ENCODE measurements at regions not wholly inside any gene's neighbourhood (a gene's known extent, or its start where the extent isn't known, plus 50 kb on each side); places are given as distances from the start of the nearest gene placed in this dataset.

GRCh38 chr7:155217634-155218033, 80.0 kb upstream of the INSIG1 start:
- Mint-ChIP-seq H3K4me1 (peaks cover 24% of the 10 kb centered on the region), H3K9me3 (ENCODE audit: low read depth) (no peaks in the 10 kb centered on the region), H3K27ac (peak overlapping the region; percentile 49), H3K4me3 (no peak overlapping the region), H3K36me3 (peaks cover 1% of the 10 kb centered on the region), H3K27me3 (peaks cover 13% of the 10 kb centered on the region)
- CTCF ChIA-PET: interaction anchor here (1.2 kb wide), 1 partner anchor 290 kb away, joined by 3 read pairs; no protein-coding TSS in a partner anchor
- ATAC-seq (peak; percentile 71), DNase-seq (peak; percentile 53)

GRCh38 chr7:155218276-155219153, 79.2 kb upstream of the INSIG1 start:
- H3K36me3 Mint-ChIP-seq: peaks cover 1% of the 10 kb centered on the region
- H3K4me1 Mint-ChIP-seq: peaks cover 26% of the 10 kb centered on the region
- no peak for ATAC-seq
- no peaks in the 10 kb centered on the region for H3K9me3 Mint-ChIP-seq (ENCODE audit: low read depth)
- H3K4me3 Mint-ChIP-seq: no peak overlapping the region
- H3K27ac Mint-ChIP-seq: no peak overlapping the region
- no peak for DNase-seq
- peaks cover 19% of the 10 kb centered on the region for H3K27me3 Mint-ChIP-seq
- CTCF ChIA-PET: interaction anchor here (1.2 kb wide), 1 partner anchor 291 kb away, joined by 3 read pairs; no protein-coding TSS in a partner anchor

- no peak for ATAC-seq
- peaks cover 19% of the 10 kb centered on the region for H3K27me3 Mint-ChIP-seq
- H3K36me3 Mint-ChIP-seq: peaks cover 1% of the 10 kb centered on the region
- DNase-seq: no peak
- H3K4me3 Mint-ChIP-seq: no peak overlapping the region
- CTCF ChIA-PET: no interaction called here
- no peaks in the 10 kb centered on the region for H3K9me3 Mint-ChIP-seq (ENCODE audit: low read depth)
- no peak overlapping the region for H3K27ac Mint-ChIP-seq
- H3K4me1 Mint-ChIP-seq: peaks cover 26% of the 10 kb centered on the region
Measured at GRCh38 chr7:155219154-155219531, 78.5 kb upstream of the INSIG1 start.

- Mint-ChIP-seq H3K4me3 (no peak overlapping the region), H3K4me1 (peaks cover 26% of the 10 kb centered on the region), H3K27ac (no peak overlapping the region), H3K36me3 (peaks cover 1% of the 10 kb centered on the region), H3K27me3 (peaks cover 16% of the 10 kb centered on the region), H3K9me3 (ENCODE audit: low read depth) (no peaks in the 10 kb centered on the region)
- CTCF ChIA-PET: interaction anchor here (1.3 kb wide), 1 partner anchor 125 kb away, joined by 3 read pairs; no protein-coding TSS in a partner anchor
- no peak for ATAC-seq
- no peak for DNase-seq
Measured at GRCh38 chr7:155219947-155220769, 77.5 kb upstream of the INSIG1 start.

GRCh38 chr7:155220903-155221302, 76.8 kb upstream of the INSIG1 start:
- H3K4me1 Mint-ChIP-seq: peaks cover 26% of the 10 kb centered on the region
- H3K9me3 Mint-ChIP-seq (ENCODE audit: low read depth): no peaks in the 10 kb centered on the region
- no peak for DNase-seq
- H3K27ac Mint-ChIP-seq: no peak overlapping the region
- H3K27me3 Mint-ChIP-seq: peaks cover 21% of the 10 kb centered on the region
- no peak overlapping the region for H3K4me3 Mint-ChIP-seq
- no peak for ATAC-seq
- H3K36me3 Mint-ChIP-seq: peaks cover 1% of the 10 kb centered on the region
- CTCF ChIA-PET: interaction anchor here (1.3 kb wide), 1 partner anchor 124 kb away, joined by 3 read pairs; no protein-coding TSS in a partner anchor

GRCh38 chr7:155221547-155221946, 76.1 kb upstream of the INSIG1 start:
- ATAC-seq (no peak), DNase-seq (no peak)
- Mint-ChIP-seq H3K9me3 (ENCODE audit: low read depth) (no peaks in the 10 kb centered on the region), H3K4me1 (peaks cover 25% of the 10 kb centered on the region), H3K27ac (no peak overlapping the region), H3K27me3 (peaks cover 23% of the 10 kb centered on the region), H3K4me3 (no peak overlapping the region), H3K36me3 (peaks cover 1% of the 10 kb centered on the region)
- CTCF ChIA-PET: interaction anchor here (0.9 to 1.3 kb wide), 2 partner anchors 78 to 123 kb away, joined by 3 read pairs; no protein-coding TSS in a partner anchor

GRCh38 chr7:155222061-155222460, 75.6 kb upstream of the INSIG1 start:
- peaks cover 25% of the 10 kb centered on the region for H3K27me3 Mint-ChIP-seq
- no peak overlapping the region for H3K4me3 Mint-ChIP-seq
- CTCF ChIA-PET: interaction anchor here (0.8 to 0.9 kb wide), 2 partner anchors 77 to 123 kb away, joined by 3 to 4 read pairs; no protein-coding TSS in a partner anchor
- no peaks in the 10 kb centered on the region for H3K9me3 Mint-ChIP-seq (ENCODE audit: low read depth)
- DNase-seq (no peak), ATAC-seq (no peak)
- no peak overlapping the region for H3K27ac Mint-ChIP-seq
- H3K4me1 Mint-ChIP-seq: peaks cover 22% of the 10 kb centered on the region
- H3K36me3 Mint-ChIP-seq: peaks cover 1% of the 10 kb centered on the region

GRCh38 chr7:155222573-155222972, 75.1 kb upstream of the INSIG1 start:
- no peak for DNase-seq
- Mint-ChIP-seq H3K27ac (no peak overlapping the region), H3K4me1 (peaks cover 20% of the 10 kb centered on the region), H3K9me3 (ENCODE audit: low read depth) (no peaks in the 10 kb centered on the region), H3K4me3 (no peak overlapping the region), H3K27me3 (peaks cover 29% of the 10 kb centered on the region), H3K36me3 (peaks cover 1% of the 10 kb centered on the region)
- CTCF ChIA-PET: interaction anchor here (0.8 to 1.0 kb wide), 3 partner anchors 76 to 308 kb away, joined by 3 to 4 read pairs (median 3); no protein-coding TSS in a partner anchor
- no peak for ATAC-seq

GRCh38 chr7:155223021-155223420, 74.7 kb upstream of the INSIG1 start:
- Mint-ChIP-seq H3K36me3 (peaks cover 1% of the 10 kb centered on the region), H3K27ac (no peak overlapping the region), H3K9me3 (ENCODE audit: low read depth) (no peaks in the 10 kb centered on the region), H3K4me3 (no peak overlapping the region), H3K27me3 (peaks cover 32% of the 10 kb centered on the region), H3K4me1 (peaks cover 17% of the 10 kb centered on the region)
- DNase-seq (no peak), ATAC-seq (no peak)
- CTCF ChIA-PET: interaction anchor here (0.8 to 1.0 kb wide), 2 partner anchors 122 to 309 kb away, joined by 3 to 4 read pairs; no protein-coding TSS in a partner anchor

GRCh38 chr7:155223503-155223902, 74.2 kb upstream of the INSIG1 start:
- no peaks in the 10 kb centered on the region for H3K9me3 Mint-ChIP-seq (ENCODE audit: low read depth)
- H3K27me3 Mint-ChIP-seq: peaks cover 32% of the 10 kb centered on the region
- ATAC-seq: no peak
- no peak for DNase-seq
- H3K4me1 Mint-ChIP-seq: peaks cover 15% of the 10 kb centered on the region
- CTCF ChIA-PET: interaction anchor here (1.0 kb wide), 1 partner anchor 309 kb away, joined by 3 read pairs; no protein-coding TSS in a partner anchor
- no peak overlapping the region for H3K4me3 Mint-ChIP-seq
- H3K36me3 Mint-ChIP-seq: peaks cover 1% of the 10 kb centered on the region
- H3K27ac Mint-ChIP-seq: no peak overlapping the region

GRCh38 chr7:155224116-155224811, 73.4 kb upstream of the INSIG1 start:
- DNase-seq: no peak
- H3K27me3 Mint-ChIP-seq: peaks cover 32% of the 10 kb centered on the region
- CTCF ChIA-PET: no interaction called here
- no peak overlapping the region for H3K4me3 Mint-ChIP-seq
- no peak for ATAC-seq
- peaks cover 15% of the 10 kb centered on the region for H3K4me1 Mint-ChIP-seq
- H3K36me3 Mint-ChIP-seq: peaks cover 1% of the 10 kb centered on the region
- H3K9me3 Mint-ChIP-seq (ENCODE audit: low read depth): no peaks in the 10 kb centered on the region
- no peak overlapping the region for H3K27ac Mint-ChIP-seq

- Mint-ChIP-seq H3K36me3 (peaks cover 1% of the 10 kb centered on the region), H3K4me1 (peaks cover 15% of the 10 kb centered on the region), H3K27ac (no peak overlapping the region), H3K27me3 (peaks cover 32% of the 10 kb centered on the region), H3K9me3 (ENCODE audit: low read depth) (no peaks in the 10 kb centered on the region), H3K4me3 (no peak overlapping the region)
- DNase-seq: no peak
- no peak for ATAC-seq
- CTCF ChIA-PET: no interaction called here
Measured at GRCh38 chr7:155225095-155225494, 72.6 kb upstream of the INSIG1 start.

- DNase-seq: no peak
- H3K9me3 Mint-ChIP-seq (ENCODE audit: low read depth): no peaks in the 10 kb centered on the region
- no peak overlapping the region for H3K27ac Mint-ChIP-seq
- H3K36me3 Mint-ChIP-seq: peaks cover 1% of the 10 kb centered on the region
- peaks cover 32% of the 10 kb centered on the region for H3K27me3 Mint-ChIP-seq
- no peak overlapping the region for H3K4me3 Mint-ChIP-seq
- peaks cover 15% of the 10 kb centered on the region for H3K4me1 Mint-ChIP-seq
- CTCF ChIA-PET: no interaction called here
- no peak for ATAC-seq
Measured at GRCh38 chr7:155225516-155225915, 72.2 kb upstream of the INSIG1 start.

All from activated CD8-positive, alpha-beta memory T cell treated with anti-CD3 and anti-CD28 coated beads, Interleukin-2, amount 10 ng/mL, durations not matched to agents 7 days and 5 days (primary cell).